DMS 273 (cell line): ENCODE measurements at regions not wholly inside any gene's neighbourhood (a gene's known extent, or its start where the extent isn't known, plus 50 kb on each side); places are given as distances from the start of the nearest gene placed in this dataset.
"Not testable (repeated sequence)": the region's sequence is repeated elsewhere in the genome, so short reads cannot be mapped to it uniquely, and the experiment has no call there.

ENCODE experiments used
- DNase-seq: peaks from one replicate; lab custom pipeline; 2025; ENCODE audit not compliant: unreplicated experiment; lab: John Stamatoyannopoulos, UW

GRCh38 chr9:73337182-73337581 lies 185.5 kb downstream of the ANXA1 start:
- not testable (repeated sequence) for DNase-seq

DNA sequence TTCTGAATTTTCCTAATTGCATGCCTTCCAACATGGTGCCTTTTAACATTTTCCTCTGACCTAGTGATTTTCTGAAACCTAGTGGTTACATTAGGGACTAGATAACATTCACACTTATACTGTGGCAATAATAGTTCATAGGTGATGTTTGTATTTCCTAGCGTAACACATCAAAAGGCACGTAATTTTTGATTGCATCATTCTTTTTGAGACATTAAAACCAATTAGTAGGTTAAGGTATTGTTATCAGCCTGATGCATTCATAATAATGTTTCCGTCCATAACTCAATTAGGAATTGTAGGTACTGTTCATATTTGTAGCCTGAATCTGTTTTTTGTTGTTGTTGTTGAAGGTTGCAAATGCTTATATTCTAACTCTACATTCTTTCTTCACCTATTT lies 192.4 kb downstream of the ANXA1 start:
- no peak for DNase-seq

DNA sequence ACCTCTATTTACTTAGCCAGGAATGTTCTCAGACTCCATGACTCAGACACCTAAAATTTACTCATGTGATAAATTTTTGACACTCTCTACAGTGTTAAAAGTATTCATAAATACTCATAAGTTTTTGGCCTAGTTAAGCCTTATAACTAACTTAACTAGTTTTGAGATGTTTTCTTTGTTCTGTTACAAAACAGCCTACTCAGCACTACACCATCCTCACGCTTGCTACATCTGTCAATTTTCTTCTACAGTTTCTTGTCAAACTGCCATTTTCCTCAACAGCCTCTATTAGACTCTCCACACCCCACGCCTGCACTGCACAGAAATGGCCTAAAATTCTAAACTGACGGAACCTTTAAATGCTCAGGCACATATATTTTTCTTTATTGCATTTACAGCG lies 195.5 kb downstream of the ANXA1 start:
- no peak for DNase-seq

DNA sequence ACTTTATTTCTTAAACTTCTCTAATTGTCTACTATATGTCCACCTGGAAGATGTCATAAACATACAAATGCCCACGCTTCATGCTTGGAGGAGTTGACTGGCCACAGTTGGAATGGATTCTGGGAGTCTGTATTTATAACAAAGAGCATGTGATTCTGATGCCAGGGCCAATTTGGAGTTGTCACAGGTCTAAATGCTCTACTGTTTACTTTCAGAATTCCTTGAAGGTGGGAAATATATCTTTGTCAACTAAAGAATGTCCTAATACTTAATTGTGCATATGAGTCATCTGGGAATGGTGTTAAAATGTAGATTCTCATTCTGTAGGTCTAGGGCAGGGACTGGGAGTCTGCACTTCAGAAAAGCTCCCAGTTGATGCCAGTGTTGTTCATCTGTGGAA lies 196.1 kb downstream of the ANXA1 start:
- no peak for DNase-seq

GRCh38 chr9:73348471-73348870 lies 196.8 kb downstream of the ANXA1 start:
- no peak for DNase-seq

DNA sequence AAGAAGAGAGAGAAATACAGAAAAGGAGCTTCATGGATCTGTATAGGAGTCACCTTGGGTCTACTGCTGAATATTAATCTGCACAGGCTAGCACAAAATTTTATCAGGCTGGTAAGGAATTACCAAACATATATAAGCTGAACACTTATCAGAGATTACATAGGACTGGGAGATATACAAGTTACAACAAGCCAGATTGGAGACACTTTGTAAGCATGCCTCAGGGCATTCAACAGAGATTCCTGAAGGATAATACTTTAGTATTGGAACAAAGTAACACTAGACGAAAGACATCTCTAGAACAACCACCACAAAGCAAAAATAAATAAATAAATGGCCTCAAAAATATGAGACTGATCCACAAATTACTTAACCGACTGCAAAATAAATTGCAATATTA lies 197.8 kb downstream of the ANXA1 start:
- no peak for DNase-seq

DNA sequence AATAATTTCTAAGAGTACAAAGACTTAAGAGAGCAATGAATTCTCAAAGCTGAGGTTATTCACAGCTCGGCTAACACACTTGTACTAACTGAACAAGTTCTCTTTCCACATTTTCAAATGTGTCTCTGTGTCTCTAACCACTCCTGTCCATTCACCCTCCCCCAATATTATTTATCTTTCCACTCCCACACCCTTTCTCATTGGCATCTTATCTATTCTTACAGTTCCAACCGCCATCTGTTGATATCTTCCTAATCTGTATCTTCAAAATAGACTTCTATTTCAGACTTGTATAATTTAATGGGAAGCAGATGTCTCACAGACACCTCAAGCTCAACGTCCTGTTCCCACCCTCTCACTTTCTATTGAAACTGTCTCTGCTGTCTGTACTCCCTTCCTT lies 205.9 kb downstream of the ANXA1 start:
- DNase-seq: no peak

GRCh38 chr9:73370053-73370452 lies 218.4 kb downstream of the ANXA1 start:
- no peak for DNase-seq

GRCh38 chr9:73371801-73372200 lies 220.1 kb downstream of the ANXA1 start:
- no peak for DNase-seq

DNA sequence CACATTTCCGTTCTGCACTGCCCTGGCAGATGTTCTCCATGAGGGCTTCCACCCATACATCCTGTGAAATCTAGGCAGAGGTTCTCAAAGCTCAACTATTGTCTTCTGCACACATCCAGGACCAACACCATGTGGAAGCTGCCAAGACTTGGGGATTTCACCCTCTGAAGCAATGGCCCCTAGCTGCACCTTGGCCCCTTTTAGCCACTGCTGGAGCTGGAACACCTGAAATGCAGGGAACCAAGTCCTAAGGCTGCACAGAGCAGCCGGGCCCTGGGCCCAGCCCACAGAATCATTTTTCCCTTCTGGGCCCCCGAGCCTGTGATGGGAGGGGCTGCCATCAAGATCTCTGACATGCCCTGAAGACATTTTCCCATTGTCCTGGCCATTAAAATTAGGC lies 228.7 kb downstream of the ANXA1 start:
- no peak for DNase-seq

- no peak for DNase-seq
Measured at GRCh38 chr9:73402081-73403028, 250.7 kb downstream of the ANXA1 start.

DNA sequence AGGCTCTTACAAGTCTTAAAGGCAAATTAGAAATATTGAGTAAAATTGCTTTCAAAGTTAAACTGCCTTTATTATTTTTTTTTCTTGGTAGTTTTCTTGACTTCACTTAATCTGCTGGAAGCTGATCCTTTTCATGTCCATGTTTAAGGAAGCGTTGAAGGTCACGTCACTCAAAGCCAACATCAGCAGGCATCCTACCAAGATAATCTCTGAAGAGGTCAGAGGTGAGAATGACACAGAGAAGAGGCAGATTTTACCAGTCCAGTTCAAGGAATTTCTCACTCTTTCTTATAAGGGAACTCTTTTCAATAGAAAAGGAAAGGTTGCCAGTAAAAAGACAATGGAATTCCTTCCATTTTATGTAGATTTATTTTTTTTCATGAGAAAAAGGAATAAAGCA lies 259.8 kb downstream of the ANXA1 start:
- DNase-seq: no peak

GRCh38 chr9:73412874-73413273 lies 261.2 kb downstream of the ANXA1 start:
- no peak for DNase-seq

- DNase-seq: no peak
Measured at GRCh38 chr9:73423891-73424290, 272.2 kb downstream of the ANXA1 start.

DNA sequence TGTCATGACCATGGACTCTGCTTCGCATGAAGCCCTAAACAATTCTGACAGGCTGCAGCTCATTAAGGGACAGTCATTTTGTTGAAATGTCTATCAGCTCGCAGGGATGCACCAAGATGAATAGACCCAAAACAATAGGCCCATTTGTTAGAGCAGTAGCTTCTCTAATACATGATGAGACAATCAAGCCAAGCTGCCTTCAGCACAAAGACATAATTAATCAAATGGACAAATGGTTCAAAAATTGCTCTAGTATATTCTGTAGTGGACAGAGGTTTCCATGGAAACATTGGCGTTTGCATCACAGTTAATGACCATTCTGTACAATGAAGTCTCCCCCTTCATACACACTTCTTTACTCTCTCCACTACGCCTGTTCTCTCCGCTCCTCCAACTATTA lies 274.6 kb downstream of the ANXA1 start:
- no peak for DNase-seq

DNA sequence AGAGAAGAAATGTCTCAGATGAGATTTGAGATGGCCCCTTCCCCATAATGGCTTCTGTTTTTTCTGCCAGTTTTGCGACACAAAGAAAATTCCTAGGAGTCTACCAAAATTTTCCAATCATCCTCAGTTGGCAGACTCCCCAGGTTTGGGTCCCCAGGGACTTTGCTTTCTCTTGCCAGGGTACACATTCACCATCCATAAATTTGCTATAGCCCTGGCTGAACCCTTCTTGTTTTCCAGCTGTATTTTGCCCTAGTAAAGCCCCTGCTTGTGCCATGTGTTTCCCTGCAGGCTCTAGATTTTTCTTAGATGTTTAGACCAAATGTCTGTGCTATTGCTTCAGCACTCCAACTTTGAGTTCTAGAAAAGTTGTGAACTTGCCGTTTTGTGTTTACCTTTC lies 283.2 kb downstream of the ANXA1 start:
- no peak for DNase-seq

- no peak for DNase-seq
Measured at GRCh38 chr9:73437758-73438157, 286.1 kb downstream of the ANXA1 start.

DNA sequence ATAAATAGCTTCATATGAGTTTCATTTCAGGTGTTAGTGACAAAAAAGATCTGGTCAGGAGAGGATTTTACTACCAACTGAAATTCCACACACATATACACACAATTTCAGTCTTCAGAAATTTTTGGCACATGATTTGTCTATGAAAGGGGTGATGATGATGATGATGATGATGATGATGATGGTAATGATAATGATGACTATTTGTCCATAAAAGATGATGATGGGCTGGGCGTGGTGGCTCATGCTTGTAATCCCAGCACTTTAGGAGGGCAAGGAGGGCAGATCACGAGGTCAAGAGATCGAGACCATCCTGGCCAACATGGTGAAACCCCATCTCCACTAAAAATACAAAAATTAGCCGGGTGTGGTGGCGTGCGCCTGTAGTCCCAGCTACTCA lies 288.2 kb downstream of the ANXA1 start:
- DNase-seq: not testable (repeated sequence)

- DNase-seq: no peak
Measured at GRCh38 chr9:73441223-73441622, 289.6 kb downstream of the ANXA1 start.

GRCh38 chr9:73441890-73442818 lies 290.5 kb downstream of the ANXA1 start:
- DNase-seq: no peak

DNA sequence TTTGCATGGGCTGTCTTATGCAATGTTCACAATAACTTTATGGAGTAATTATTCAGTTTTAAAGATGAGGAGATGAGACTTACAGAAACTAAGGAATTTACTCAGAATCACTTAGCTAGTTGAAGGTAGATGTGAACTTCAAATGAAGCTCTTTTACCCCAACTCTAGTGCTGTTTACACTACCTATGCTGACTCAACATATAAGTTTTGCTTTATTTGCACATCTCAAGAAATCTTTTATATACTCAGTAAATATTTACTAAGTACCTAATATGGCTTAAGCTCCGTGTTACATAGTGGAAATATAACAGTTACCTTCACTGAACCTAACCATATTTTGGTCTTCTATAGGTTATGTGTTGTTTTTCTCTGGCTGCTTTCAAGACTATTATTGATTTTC lies 293.2 kb downstream of the ANXA1 start:
- DNase-seq: no peak

GRCh38 chr9:73445384-73445783 lies 293.7 kb downstream of the ANXA1 start:
- not testable (repeated sequence) for DNase-seq
